Ishikawa (cell line): ENCODE measurements at regions not wholly inside any gene's neighbourhood (a gene's known extent, or its start where the extent isn't known, plus 50 kb on each side); places are given as distances from the start of the nearest gene placed in this dataset.

Experiments used
- CEBPB ChIP-seq: IDR thresholded peaks from 2 replicates; pipeline ENCODE4 v1.6.1; 2012
- CREB1 ChIP-seq: IDR thresholded peaks from 2 replicates; pipeline ENCODE4 v1.6.1; 2012; ENCODE audit warnings: low read depth
- EGR1 ChIP-seq: IDR thresholded peaks from 2 replicates; pipeline ENCODE4 v1.6.1; 2012
- EP300 ChIP-seq: IDR thresholded peaks from 2 replicates; pipeline ENCODE4 v1.6.1; 2012; ENCODE audit warnings: borderline replicate concordance
- FOXM1 ChIP-seq: IDR thresholded peaks from 2 replicates; pipeline ENCODE4 v1.6.1; 2012; ENCODE audit warnings: low read depth, borderline replicate concordance
- MAX ChIP-seq: IDR thresholded peaks from 2 replicates; pipeline ENCODE4 v1.6.1; 2012
- NFIC ChIP-seq: IDR thresholded peaks from 2 replicates; pipeline ENCODE4 v1.6.1; 2012
- RAD21 ChIP-seq: IDR thresholded peaks from 2 replicates; pipeline ENCODE4 v1.6.1; 2012; ENCODE audit warnings: low read depth
- TAF1 ChIP-seq: IDR thresholded peaks from 2 replicates; pipeline ENCODE4 v1.6.1; 2012; ENCODE audit warnings: low read depth, mild to moderate bottlenecking
- TCF12 ChIP-seq: IDR thresholded peaks from 2 replicates; pipeline ENCODE4 v1.6.1; 2012; ENCODE audit warnings: low read depth
- TEAD4 ChIP-seq: IDR thresholded peaks from 2 replicates; pipeline ENCODE4 v1.6.1; 2012
- YY1 ChIP-seq: IDR thresholded peaks from 2 replicates; pipeline ENCODE4 v1.6.1; 2012; ENCODE audit warnings: low read depth
- ZBTB7A ChIP-seq: IDR thresholded peaks from 2 replicates; pipeline ENCODE4 v1.6.1; 2012; ENCODE audit warnings: low read depth
- TF ChIP-seq, protein P1 (sequence below): IDR thresholded peaks from 2 replicates; pipeline ENCODE4 v1.6.1; 2012
- TF ChIP-seq, protein P2 (sequence below): IDR thresholded peaks from 2 replicates; pipeline ENCODE4 v1.6.1; 2012; ENCODE audit warnings: low read depth, mild to moderate bottlenecking

- TF ChIP-seq TCF12 (no peak), TEAD4 (no peak), NFIC (no peak), TAF1 (no peak), ZBTB7A (no peak), RAD21 (no peak), EGR1 (no peak), CEBPB (no peak), EP300 (no peak), FOXM1 (no peak), MAX (no peak), YY1 (no peak), CREB1 (no peak)
- TF ChIP-seq, protein P1, sequence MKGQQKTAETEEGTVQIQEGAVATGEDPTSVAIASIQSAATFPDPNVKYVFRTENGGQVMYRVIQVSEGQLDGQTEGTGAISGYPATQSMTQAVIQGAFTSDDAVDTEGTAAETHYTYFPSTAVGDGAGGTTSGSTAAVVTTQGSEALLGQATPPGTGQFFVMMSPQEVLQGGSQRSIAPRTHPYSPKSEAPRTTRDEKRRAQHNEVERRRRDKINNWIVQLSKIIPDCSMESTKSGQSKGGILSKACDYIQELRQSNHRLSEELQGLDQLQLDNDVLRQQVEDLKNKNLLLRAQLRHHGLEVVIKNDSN: no peak
Observed at GRCh38 chr9:107593224-107593870, 103.8 kb upstream of the KLF4 start.

GRCh38 chr9:107592424-107592823, 102.9 kb upstream of the KLF4 start:
- TF ChIP-seq, protein P2, sequence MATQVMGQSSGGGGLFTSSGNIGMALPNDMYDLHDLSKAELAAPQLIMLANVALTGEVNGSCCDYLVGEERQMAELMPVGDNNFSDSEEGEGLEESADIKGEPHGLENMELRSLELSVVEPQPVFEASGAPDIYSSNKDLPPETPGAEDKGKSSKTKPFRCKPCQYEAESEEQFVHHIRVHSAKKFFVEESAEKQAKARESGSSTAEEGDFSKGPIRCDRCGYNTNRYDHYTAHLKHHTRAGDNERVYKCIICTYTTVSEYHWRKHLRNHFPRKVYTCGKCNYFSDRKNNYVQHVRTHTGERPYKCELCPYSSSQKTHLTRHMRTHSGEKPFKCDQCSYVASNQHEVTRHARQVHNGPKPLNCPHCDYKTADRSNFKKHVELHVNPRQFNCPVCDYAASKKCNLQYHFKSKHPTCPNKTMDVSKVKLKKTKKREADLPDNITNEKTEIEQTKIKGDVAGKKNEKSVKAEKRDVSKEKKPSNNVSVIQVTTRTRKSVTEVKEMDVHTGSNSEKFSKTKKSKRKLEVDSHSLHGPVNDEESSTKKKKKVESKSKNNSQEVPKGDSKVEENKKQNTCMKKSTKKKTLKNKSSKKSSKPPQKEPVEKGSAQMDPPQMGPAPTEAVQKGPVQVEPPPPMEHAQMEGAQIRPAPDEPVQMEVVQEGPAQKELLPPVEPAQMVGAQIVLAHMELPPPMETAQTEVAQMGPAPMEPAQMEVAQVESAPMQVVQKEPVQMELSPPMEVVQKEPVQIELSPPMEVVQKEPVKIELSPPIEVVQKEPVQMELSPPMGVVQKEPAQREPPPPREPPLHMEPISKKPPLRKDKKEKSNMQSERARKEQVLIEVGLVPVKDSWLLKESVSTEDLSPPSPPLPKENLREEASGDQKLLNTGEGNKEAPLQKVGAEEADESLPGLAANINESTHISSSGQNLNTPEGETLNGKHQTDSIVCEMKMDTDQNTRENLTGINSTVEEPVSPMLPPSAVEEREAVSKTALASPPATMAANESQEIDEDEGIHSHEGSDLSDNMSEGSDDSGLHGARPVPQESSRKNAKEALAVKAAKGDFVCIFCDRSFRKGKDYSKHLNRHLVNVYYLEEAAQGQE: no peak
- TF ChIP-seq YY1 (no peak), MAX (no peak), ZBTB7A (no peak), TCF12 (no peak), EP300 (no peak), FOXM1 (no peak), TEAD4 (no peak), NFIC (no peak), RAD21 (no peak), EGR1 (no peak), CREB1 (no peak), TAF1 (no peak), CEBPB (no peak)
- TF ChIP-seq, protein P1: no peak

DNA sequence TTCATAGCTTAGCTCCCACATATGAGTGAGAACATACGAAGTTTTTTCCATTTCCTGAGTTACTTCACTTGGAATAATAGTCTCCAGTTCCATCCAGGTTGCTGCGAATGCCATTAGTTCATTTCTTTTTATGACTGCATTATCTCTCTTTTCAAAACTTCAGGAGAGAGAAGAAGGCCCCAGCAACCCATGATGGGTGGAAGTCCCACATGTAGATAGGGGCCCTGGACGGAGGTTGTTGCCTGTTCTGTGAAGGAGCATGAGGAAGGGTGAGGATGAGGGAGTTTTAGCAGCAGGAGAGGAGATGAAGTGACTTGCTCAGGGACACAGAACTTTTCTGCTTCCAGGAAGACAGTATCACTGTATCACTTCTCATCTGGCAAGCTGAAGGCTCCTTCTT, 102.2 kb upstream of the KLF4 start:
- no peak for TF ChIP-seq TEAD4
- no peak for TF ChIP-seq ZBTB7A
- no peak for TF ChIP-seq EP300
- no peak for TF ChIP-seq TCF12
- no peak for TF ChIP-seq FOXM1
- no peak for TF ChIP-seq TAF1
- TF ChIP-seq, protein P2: no peak
- no peak for TF ChIP-seq CEBPB
- TF ChIP-seq CREB1: no peak
- TF ChIP-seq MAX: no peak
- no peak for TF ChIP-seq EGR1
- no peak for TF ChIP-seq RAD21
- TF ChIP-seq NFIC: no peak

DNA sequence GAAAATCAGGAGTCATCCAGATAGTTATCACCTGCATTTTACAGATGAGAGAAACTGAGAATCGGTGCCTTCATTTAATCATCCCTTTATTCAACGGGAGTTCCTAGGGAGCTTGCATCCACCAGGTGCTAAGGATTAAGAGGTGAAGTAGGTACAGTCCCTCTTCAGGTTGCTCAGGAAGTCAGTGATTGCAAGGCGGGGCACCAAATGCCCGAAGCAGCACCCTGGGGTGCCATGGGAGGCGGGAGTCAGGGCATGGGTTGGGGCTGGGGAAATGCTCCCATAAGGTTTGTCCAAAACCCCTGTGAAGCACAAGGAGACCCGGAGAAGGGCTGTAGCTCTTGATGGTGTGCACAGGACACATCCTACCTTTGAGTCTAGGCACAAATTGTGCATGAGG, 98.8 kb upstream of the KLF4 start:
- TF ChIP-seq MAX (no peak), CREB1 (no peak)

DNA sequence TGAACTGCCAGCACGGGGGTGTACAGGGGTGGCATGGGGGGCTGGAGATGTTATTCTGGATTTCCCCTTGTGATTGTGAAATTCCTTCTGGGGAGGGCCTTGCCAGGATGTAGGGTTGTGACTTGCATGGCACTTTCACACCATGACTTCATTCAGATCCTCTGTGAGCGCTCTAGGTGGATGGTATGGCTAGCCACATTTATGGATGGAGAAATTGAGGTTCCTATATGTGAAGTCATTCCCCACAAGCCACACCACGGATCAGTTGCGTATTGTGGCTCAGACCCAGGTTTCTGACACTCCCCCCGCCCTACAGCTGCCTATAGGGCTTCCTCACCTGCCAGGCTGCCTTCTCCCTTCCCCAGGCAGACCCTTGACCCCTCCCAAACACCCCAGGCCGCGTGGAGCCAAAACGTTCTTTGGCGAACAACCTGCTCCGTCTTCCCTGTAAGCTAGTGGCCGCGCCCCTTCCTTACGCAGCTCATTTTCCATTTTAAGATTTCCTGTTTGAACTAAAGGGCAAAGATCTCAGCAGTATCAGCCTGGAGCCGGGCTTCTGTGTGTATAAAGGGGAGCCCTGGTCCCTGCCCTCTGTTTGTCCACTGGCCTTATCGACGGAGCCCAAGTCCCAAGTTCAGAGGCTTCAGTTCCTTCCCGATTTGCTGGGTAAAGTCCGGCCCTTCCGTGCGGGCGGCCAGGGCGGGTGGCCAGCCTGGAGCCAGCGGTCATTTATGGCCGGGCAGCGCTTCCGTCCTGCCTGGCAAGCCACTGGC, 97.8 kb upstream of the KLF4 start:
- TF ChIP-seq EP300 (no peak), FOXM1 (no peak), NFIC (no peak), MAX (no peak), ZBTB7A (no peak), TAF1 (no peak), RAD21 (no peak), CREB1 (no peak), TCF12 (no peak), EGR1 (no peak), CEBPB (no peak), TEAD4 (no peak), YY1 (no peak)
- TF ChIP-seq, protein P2: no peak
- TF ChIP-seq, protein P1: no peak
